GM12891 (cell line): ENCODE measurements at regions not wholly inside any gene's neighbourhood (a gene's known extent, or its start where the extent isn't known, plus 50 kb on each side); places are given as distances from the start of the nearest gene placed in this dataset.

Experiments
- PAX5 ChIP-seq: IDR thresholded peaks from 2 replicates; pipeline ENCODE4 v1.6.1; 2011; ENCODE audit warnings: low read length, moderate library complexity, mild to moderate bottlenecking; ENCODE audit not compliant: insufficient read depth, severe bottlenecking
- POLR2A ChIP-seq: IDR thresholded peaks from 2 replicates; pipeline ENCODE4 v1.6.1; 2011; ENCODE audit warnings: low read depth, low read length, control low read depth
- POLR2AphosphoS5 ChIP-seq: IDR thresholded peaks from 2 replicates; pipeline ENCODE4 v1.6.1; 2011; ENCODE audit warnings: low read depth, low read length, control low read depth
- TAF1 ChIP-seq: IDR thresholded peaks from 2 replicates; pipeline ENCODE4 v1.6.1; 2011; ENCODE audit warnings: low read depth, low read length, control low read depth

- TF ChIP-seq POLR2A, result no peak
- no peak for TF ChIP-seq POLR2AphosphoS5
- no peak for TF ChIP-seq PAX5
- TF ChIP-seq TAF1, result no peak
These were observed 167.9 kb upstream of the CITED2 start for GRCh38 chr6:139542351-139542750.
